Muscle of arm (tissue), 1 donor: ENCODE measurements at regions not wholly inside any gene's neighbourhood (a gene's known extent, or its start where the extent isn't known, plus 50 kb on each side); places are given as distances from the start of the nearest gene placed in this dataset.
A peak's percentile ranks its signal among the peaks of the same experiment; 100 is the strongest.
"Not testable (repeated sequence)": the region's sequence is repeated elsewhere in the genome, so short reads cannot be mapped to it uniquely, and the experiment has no call there.

Experiments used
- DNase-seq: peaks from one replicate; pipeline ENCODE4 v3.0.0-alpha.2; 2013

GRCh38 chr11:122401581-122401980 is 253.9 kb upstream of the UBASH3B start:
- not testable (repeated sequence) for DNase-seq

- DNase-seq = no peak
These were observed 256.1 kb upstream of the UBASH3B start for GRCh38 chr11:122399375-122399774.

- no peak for DNase-seq
These were observed 256.7 kb upstream of the UBASH3B start for GRCh38 chr11:122398851-122399250.

- DNase-seq = no peak
These were observed 257.4 kb upstream of the UBASH3B start for GRCh38 chr11:122398167-122398566.

- DNase-seq = no peak
These were observed 260.2 kb upstream of the UBASH3B start for GRCh38 chr11:122395282-122395681.

- DNase-seq = peak; percentile 14
These were observed 261.2 kb upstream of the UBASH3B start for GRCh38 chr11:122394313-122394712.

GRCh38 chr11:122393209-122393860 is 262.2 kb upstream of the UBASH3B start:
- no peak for DNase-seq

GRCh38 chr11:122392508-122392907 is 263.0 kb upstream of the UBASH3B start:
- no peak for DNase-seq

- no peak for DNase-seq
These were observed 264.5 kb upstream of the UBASH3B start for GRCh38 chr11:122391049-122391448.

- DNase-seq = no peak
These were observed 267.2 kb upstream of the BLID start for GRCh38 chr11:122383186-122383585.

GRCh38 chr11:122375687-122376399 is 259.8 kb upstream of the BLID start:
- DNase-seq = no peak

- no peak for DNase-seq
These were observed 252.8 kb upstream of the BLID start for GRCh38 chr11:122368796-122369195.

- peak; percentile 85 for DNase-seq
These were observed 251.8 kb upstream of the BLID start for GRCh38 chr11:122367809-122368231.

GRCh38 chr11:122365610-122366360 is 249.8 kb upstream of the BLID start:
- DNase-seq = no peak

- no peak for DNase-seq
These were observed 247.3 kb upstream of the BLID start for GRCh38 chr11:122363296-122363695.

GRCh38 chr11:122362381-122362780 is 246.4 kb upstream of the BLID start:
- no peak for DNase-seq

- DNase-seq = no peak
These were observed 244.9 kb upstream of the BLID start for GRCh38 chr11:122360875-122361274.

GRCh38 chr11:122359081-122359571 is 243.1 kb upstream of the BLID start:
- no peak for DNase-seq

- no peak for DNase-seq
These were observed 242.3 kb upstream of the BLID start for GRCh38 chr11:122358292-122358691.

- DNase-seq = no peak
These were observed 240.0 kb upstream of the BLID start for GRCh38 chr11:122355968-122356367.

GRCh38 chr11:122354025-122354697 is 238.1 kb upstream of the BLID start:
- DNase-seq = peak; percentile 76

- DNase-seq = no peak
These were observed 237.5 kb upstream of the BLID start for GRCh38 chr11:122353561-122353960.
